Ovary (tissue), 3 donors: ENCODE measurements at regions not wholly inside any gene's neighbourhood (a gene's known extent, or its start where the extent isn't known, plus 50 kb on each side); places are given as distances from the start of the nearest gene placed in this dataset.

ENCODE experiments used
- CTCF ChIP-seq, 3 donors: fragments of 450-650 bp in 2 of 3; fragments of 200-600 bp in 1 of 3; IDR thresholded peaks; one replicate each; pipeline versions ENCODE4 v1.5.1 to v1.8.0; 2016 to 2022; ENCODE audit warnings: antibody characterized with exemption in 3 of 3, mild to moderate bottlenecking in 1 of 3
- EP300 ChIP-seq: sonication (generic); formaldehyde crosslinking; IDR thresholded peaks from one replicate; pipeline ENCODE4 v1.6.1; 2017; ENCODE audit warnings: antibody characterized with exemption
- POLR2A ChIP-seq: fragments of 450-650 bp; IDR thresholded peaks from one replicate; pipeline ENCODE4 v1.6.1; 2017; ENCODE audit warnings: antibody characterized with exemption, mild to moderate bottlenecking, moderate library complexity
- donor health status: DM: no; HTN: no; CAD: no.

GRCh38 chr5:144583541-144584449 is 413.1 kb downstream of the KCTD16 start:
- TF ChIP-seq EP300 (no peak), CTCF (IDR thresholded peaks at IDR 0.05) (no peak), POLR2A (no peak)
